ENCODE measurements at regions not wholly inside any gene's neighbourhood (a gene's known extent, or its start where the extent isn't known, plus 50 kb on each side); places are given as distances from the start of the nearest gene placed in this dataset.
"Not testable (repeated sequence)": the region's sequence is repeated elsewhere in the genome, so short reads cannot be mapped to it uniquely, and the experiment has no call there.

- no peak for DNase-seq (ENCODE audit: low read depth)
Observed at GRCh38 chrX:125678258-125678657, 358.6 kb downstream of the TEX13C start.

- DNase-seq (ENCODE audit: low read depth), result no peak
Observed at GRCh38 chrX:125680366-125680765, 360.7 kb downstream of the TEX13C start.

DNA sequence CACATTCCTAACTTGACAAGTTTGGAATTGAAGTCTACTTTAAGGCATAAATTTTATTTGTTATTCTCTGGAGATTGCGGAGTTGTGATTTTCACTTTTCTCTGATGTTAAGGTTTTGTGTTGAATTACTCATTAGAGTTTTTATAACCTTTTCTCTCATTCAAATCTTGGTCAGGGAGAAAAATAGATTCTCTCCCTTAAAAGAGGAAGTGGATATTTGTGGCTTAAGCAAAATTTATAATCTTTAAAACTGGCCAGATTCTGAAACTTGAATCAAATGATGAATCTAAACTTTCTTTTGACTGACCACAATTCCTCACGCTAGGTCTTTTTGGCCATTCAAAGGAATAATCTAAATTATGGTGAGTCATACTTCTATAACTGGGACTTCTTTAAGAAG lies 361.4 kb downstream of the TEX13C start:
- DNase-seq (ENCODE audit: low read depth), result no peak

GRCh38 chrX:125681507-125681906 lies 361.8 kb downstream of the TEX13C start:
- DNase-seq (ENCODE audit: low read depth), result no peak

GRCh38 chrX:125690522-125690921 lies 370.9 kb downstream of the TEX13C start:
- DNase-seq (ENCODE audit: low read depth), result not testable (repeated sequence)

DNA sequence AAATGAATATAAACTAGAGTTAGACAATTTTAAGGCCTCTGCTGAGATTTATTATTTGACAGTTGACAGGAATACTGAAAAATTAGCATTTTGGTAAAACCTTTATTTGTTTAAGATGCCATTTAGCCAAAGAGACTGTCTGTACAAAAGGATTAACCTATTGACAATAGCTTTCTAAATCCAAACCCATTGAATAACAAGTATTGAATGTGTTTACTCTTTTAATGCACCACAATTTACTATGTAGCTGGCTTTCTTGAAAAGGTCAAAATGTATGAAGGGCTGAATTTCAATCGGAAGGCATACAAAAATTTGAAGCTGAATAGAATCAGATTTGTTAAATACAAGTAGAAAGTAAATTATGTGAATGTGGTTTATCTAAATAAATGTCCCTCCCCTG lies 374.5 kb downstream of the TEX13C start:
- DNase-seq (ENCODE audit: low read depth), result no peak

DNA sequence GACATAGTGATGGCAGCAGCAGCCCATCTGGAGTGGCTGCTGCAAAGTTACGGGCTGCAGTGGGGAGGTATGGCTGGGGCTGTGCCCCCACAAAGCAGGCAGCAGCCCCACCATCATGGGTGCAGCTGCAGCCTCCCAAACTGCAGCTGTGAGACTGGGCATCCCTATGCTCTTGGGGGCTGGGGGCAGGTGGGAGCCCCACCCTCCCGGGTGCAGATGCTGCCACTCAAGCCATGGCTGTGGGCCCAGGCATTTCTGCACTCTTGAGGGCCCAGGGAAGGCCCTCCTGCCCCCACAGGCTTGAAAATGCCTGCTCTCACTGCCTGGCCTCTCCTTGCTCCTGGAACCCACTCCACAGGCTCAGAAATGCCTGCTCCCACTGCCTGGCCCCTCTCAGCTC lies 389.4 kb downstream of the TEX13C start:
- DNase-seq (ENCODE audit: low read depth), result no peak

GRCh38 chrX:125709532-125709931 lies 389.9 kb downstream of the TEX13C start:
- DNase-seq (ENCODE audit: low read depth), result no peak

DNA sequence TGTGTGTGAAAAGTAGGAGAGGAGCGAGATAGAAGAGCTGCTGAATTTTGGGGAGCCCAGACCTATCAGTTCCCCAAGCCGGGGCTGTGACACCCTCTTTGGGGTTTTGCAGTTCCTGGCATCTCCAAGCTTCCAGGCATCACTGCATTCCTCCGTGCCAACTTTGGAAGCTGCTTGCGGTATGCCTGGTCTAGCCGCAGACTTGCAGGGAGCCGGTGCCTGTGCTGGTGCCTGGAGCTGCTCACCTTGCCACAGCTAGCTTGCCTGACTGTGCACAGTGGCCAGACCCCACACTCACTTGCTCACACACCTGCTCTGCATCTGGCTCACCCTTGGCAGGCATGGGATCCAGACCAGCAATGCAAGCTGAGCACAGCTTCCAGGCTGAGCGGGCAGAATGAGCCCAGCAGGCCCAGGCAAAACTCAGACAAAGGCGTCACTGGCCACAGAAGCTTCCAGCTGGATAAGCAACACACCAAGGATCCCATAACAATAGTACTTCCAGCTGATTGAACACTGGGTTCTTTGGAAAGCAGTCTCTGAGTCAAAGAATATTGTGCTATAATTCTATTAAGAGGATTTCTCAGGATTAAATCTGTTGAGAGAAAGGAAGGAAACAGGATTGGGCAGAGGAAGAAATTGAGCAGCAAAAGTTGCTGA lies 390.9 kb downstream of the TEX13C start:
- no peak for DNase-seq (ENCODE audit: low read depth)

DNA sequence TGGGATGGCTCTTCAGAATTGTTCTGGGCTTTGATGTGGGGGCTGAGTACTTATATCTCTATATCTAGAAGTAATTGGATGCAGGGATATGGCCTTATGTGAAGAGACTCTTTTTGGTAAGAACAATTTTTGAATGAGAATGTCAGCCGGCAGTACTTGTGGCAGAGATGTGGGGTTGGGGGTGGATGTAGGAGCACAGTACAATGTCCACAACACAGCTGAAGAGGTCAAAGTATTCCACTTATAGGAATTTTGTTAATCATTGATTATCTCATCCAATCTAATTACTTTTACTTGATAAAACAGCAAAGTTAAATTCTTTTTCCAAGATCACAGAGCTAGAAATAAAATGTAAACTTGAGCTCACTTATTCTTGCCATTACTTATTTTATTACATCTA lies 391.4 kb downstream of the TEX13C start:
- no peak for DNase-seq (ENCODE audit: low read depth)

GRCh38 chrX:125713633-125714032 lies 394.0 kb downstream of the TEX13C start:
- DNase-seq (ENCODE audit: low read depth), result no peak

DNA sequence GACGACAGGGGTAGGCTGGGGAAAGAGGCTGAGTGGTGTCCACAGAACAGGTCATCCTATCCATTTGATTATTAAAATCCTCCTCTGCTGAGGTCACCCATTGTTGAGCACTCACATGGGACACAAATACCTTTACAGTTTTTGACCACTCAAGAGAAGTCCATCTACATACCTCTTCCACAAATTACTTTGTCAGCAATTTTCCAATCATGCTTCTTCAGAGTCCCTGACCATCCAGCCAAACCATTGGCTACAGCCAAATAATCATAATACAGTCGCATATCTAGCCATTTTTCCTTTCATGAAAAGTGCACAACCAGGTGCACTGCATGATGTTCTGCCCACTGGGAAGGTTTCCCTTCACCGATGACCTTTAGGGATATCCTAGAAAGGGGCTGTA lies 407.4 kb downstream of the TEX13C start:
- no peak for DNase-seq (ENCODE audit: low read depth)

DNA sequence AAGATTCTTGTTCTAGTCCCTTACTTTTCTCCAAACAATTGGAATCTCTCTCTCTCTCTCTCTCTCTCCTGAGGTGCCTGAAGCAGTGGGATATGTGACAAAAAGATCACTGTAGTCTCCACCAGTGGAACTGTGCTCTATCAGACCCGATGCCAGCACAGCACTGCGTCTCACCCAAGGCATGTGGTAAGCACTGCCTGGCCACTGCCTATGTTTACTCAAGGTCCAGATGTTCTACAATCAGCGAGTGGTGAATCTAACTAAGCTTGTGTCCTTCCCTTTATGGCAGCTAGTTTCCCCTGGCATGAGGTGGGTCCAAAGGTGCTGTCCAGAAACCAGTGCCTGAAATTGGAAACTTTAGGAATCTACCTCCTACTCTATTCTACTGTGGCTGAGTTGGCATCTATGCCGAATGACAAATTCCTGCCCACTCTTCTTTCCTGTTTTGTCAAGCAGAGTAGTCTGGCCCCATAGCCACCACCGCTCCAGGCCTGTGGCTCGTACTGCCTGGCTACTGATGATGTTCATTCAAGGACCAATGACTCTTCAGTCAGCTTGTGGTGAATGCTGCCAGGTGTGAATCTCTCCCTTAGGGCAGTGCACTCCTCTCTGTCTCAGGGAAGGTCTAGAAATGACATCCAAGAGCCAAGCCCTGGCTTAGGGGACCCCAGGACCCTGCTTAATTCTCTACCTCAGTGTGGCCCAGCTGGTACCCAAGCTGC lies 416.5 kb downstream of the TEX13C start:
- DNase-seq (ENCODE audit: low read depth), result no peak

DNA sequence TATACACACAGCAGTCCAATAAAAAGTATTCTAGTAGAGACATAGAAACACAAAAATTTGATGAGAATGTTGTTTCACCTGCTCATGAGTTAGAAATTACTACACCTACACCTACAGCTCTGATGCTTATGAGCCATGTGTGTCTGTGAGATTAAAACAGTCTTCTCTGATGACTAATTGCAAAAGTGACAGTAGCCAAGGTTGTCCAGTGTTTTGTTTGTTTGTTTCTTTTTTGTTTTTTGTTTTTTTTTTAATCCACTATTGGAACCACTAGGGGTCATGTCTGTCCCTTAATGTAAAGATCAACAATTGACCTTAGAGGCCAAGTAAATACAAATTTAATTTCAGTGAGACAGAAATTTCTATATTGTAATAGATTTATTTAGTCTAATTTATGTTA lies 423.1 kb downstream of the TEX13C start:
- DNase-seq (ENCODE audit: low read depth), result no peak

GRCh38 chrX:125744914-125745313 lies 421.2 kb downstream of the DCAF12L2 start:
- DNase-seq (ENCODE audit: low read depth), result no peak

GRCh38 chrX:125757794-125758564 lies 408.1 kb downstream of the DCAF12L2 start:
- DNase-seq (ENCODE audit: low read depth), result no peak

- DNase-seq (ENCODE audit: low read depth), result no peak
Observed at GRCh38 chrX:125758819-125759218, 407.3 kb downstream of the DCAF12L2 start.

DNA sequence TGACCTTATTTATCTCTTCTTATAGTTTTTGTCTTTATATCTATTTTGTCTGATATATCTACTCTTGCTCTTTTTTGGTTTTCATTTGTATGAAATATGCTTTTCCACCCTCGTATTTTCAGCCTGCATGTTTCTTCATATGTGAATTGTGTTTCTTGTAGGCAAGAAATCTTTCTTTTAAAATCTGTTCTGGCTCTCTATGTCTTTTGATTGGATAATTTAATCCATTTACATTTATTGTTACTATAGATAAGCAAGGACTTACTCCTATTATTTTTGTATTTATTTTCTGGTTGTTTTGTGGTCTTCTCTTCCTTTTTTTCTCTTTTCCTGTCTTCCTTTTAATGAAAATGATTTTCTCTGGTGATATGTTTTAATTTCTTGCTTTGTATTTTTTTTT lies 403.1 kb downstream of the DCAF12L2 start:
- no peak for DNase-seq (ENCODE audit: low read depth)

GRCh38 chrX:125765347-125765746 lies 400.7 kb downstream of the DCAF12L2 start:
- DNase-seq (ENCODE audit: low read depth), result no peak

GRCh38 chrX:125769628-125770027 lies 396.5 kb downstream of the DCAF12L2 start:
- no peak for DNase-seq (ENCODE audit: low read depth)

DNA sequence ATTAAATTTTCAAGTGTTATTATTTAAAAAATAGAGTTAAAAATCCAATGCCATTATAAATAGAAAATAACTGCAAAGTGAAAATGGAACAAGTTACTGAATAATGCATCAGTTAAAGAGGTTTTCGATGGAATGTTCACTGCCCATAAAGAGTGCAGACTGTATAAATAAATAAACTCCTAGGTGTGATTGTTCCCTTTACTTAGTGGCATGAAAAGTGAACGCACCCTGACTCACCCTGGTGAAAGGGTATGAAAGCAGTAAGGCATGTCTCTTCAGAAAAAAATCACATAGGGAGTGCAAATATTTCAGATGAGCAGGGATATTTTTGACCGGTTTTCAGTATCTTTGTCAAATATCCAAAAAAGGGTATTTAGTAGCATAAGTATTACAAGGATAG lies 387.8 kb downstream of the DCAF12L2 start:
- no peak for DNase-seq (ENCODE audit: low read depth)

- no peak for DNase-seq (ENCODE audit: low read depth)
Observed at GRCh38 chrX:125782184-125782583, 383.9 kb downstream of the DCAF12L2 start.

DNA sequence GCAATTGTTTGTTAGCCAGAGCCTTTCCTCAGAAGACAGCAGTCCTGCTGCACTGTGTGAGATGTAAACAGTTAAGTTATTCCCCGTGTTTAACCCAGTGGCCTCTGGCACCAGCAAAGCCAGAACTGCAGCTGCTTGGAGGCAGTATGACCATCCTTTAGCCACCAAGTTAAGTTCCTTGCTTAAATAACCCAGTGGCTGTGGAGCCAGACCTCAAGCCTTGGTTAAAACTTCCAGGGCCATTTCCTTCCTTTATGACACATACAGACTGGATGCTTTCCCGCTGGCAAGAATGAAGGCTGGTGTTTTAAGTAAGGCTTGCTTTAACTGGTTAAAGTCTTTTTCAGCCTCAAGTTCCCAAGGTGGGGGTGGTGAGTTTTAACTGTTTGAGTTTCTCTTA lies 379.8 kb downstream of the DCAF12L2 start:
- DNase-seq (ENCODE audit: low read depth), result no peak
